ENCODE measurements at regions not wholly inside any gene's neighbourhood (a gene's known extent, or its start where the extent isn't known, plus 50 kb on each side); places are given as distances from the start of the nearest gene placed in this dataset.

DNA sequence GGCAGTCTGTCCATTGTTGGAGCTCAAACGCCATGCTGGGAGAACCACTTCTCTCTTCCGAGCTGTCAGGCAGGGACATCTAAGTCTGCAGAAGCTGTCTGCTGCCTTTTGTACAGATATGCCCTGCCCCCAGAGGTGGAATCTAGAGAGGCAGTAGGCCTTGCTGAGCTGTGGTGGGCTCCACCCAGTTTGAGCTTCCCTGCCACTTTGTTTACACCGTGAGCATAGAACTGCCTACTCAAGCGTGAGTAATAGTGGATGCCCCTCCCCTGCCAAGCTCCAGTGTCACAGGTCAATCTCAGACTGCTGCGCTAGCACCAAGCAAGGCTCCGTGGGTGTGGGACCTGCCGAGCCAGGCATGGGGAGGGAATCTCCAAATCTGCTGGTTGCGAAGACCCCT, 145.7 kb downstream of the VSIG4 start:
- TF ChIP-seq EZH2 (IDR thresholded peaks at IDR 0.05; ENCODE audit: insufficient read depth, poor library complexity, severe bottlenecking) (no peak), EZH2phosphoT487 (IDR thresholded peaks at IDR 0.05; ENCODE audit: insufficient read depth, low read depth) (no peak)
